ENCODE measurements at regions not wholly inside any gene's neighbourhood (a gene's known extent, or its start where the extent isn't known, plus 50 kb on each side); places are given as distances from the start of the nearest gene placed in this dataset.

- H3K27ac ChIP-seq (ENCODE audit: extremely low read length, insufficient read depth, low read length), result no peak overlapping the region
- no peak for FAIRE-seq
- H3K9me3 ChIP-seq (ENCODE audit: low read length), result no peaks in the 10 kb centered on the region
- H3K9ac ChIP-seq (ENCODE audit: insufficient read depth, low read depth, low read length), result no peak overlapping the region
- DNase-seq (ENCODE audit: low spot score), result no peak
- TF ChIP-seq FOSL1 (CRISPR knock-in tag; IDR thresholded peaks at IDR 0.05; ENCODE audit: borderline replicate concordance) (no peak), ATF7 (IDR thresholded peaks at IDR 0.05) (no peak), ATF7 (CRISPR knock-in tag; IDR thresholded peaks at IDR 0.05) (no peak), PRPF4 (IDR thresholded peaks at IDR 0.05; ENCODE audit: low read depth, low read length, poor library complexity, severe bottlenecking) (no peak), ZNF121 (CRISPR knock-in tag; IDR thresholded peaks at IDR 0.05) (no peak), POGK (CRISPR knock-in tag; conservative IDR thresholded peaks at IDR 0.05) (no peak), ZBTB26 (CRISPR knock-in tag; IDR thresholded peaks at IDR 0.05; ENCODE audit: borderline replicate concordance) (no peak), MYNN (CRISPR knock-in tag; IDR thresholded peaks at IDR 0.05; ENCODE audit: low read depth) (no peak), ARNT (IDR thresholded peaks at IDR 0.05) (no peak), TARDBP (CRISPR knock-in tag; IDR thresholded peaks at IDR 0.05) (no peak), NPAS2 (CRISPR knock-in tag; IDR thresholded peaks at IDR 0.05; ENCODE audit: borderline replicate concordance) (no peak), ZNF800 (CRISPR knock-in tag; IDR thresholded peaks at IDR 0.05) (no peak), KLF13 (CRISPR knock-in tag; IDR thresholded peaks at IDR 0.05) (no peak), ZUFSP (CRISPR knock-in tag; IDR thresholded peaks at IDR 0.05; ENCODE audit: borderline replicate concordance) (no peak)
- H3K4me1 ChIP-seq (ENCODE audit: insufficient read depth, low read length), result no peaks in the 10 kb centered on the region
- POLR2A ChIA-PET, result no interaction called here
- BruUV-seq (replicated peaks), result no TSS peak
- H3K36me3 ChIP-seq (replicated peaks in 1 of 2; ENCODE audit: control insufficient read depth in 1 of 2, insufficient read depth in 2 of 2, low read length in 2 of 2), result no peaks in the 10 kb centered on the region
- no peaks in the 10 kb centered on the region; the same call in 1 of the 2 replicates for H4K20me1 ChIP-seq (ENCODE audit: insufficient read depth, low read length)
- ATAC-seq, result no peak
- no peaks in the 10 kb centered on the region for H3K79me2 ChIP-seq (ENCODE audit: insufficient read depth, low read length)
- in situ Hi-C loops (cut with HindIII; ENCODE audit: extremely low pct_ligation_motif_present, low pct_unique_long_range_greater_than_20kb) (no loop called here), intact Hi-C loops (cut with micrococcal nuclease; ENCODE audit: unreplicated experiment) (no loop called here)
- peaks cover 0 to 1% of the 10 kb centered on the region in 2 experiments; a peak in 1 of 5 replicates for H3K27me3 ChIP-seq (ENCODE audit: control insufficient read depth in 1 of 2, insufficient read depth in 2 of 2, low read length in 2 of 2)
- WGBS (ENCODE audit: low lambda C conversion rate), result 31% methylated on average over 6 of the region's 6 CpGs
- CTCF ChIA-PET (ENCODE audit: low intra/inter-chr PET ratio, low total read pairs), result no interaction called here
- no peak overlapping the region for H2AFZ ChIP-seq (ENCODE audit: low read length)
- H3K4me2 ChIP-seq (ENCODE audit: low read depth, low read length), result no peak overlapping the region
- no peak overlapping the region for H3K4me3 ChIP-seq (replicated peaks in 1 of 3; ENCODE audit: insufficient read depth in 1 of 3, low read depth in 2 of 3, low read length in 3 of 3)
Observed at GRCh38 chr2:234375176-234375880, 121.6 kb downstream of the ARL4C start.

Measured in HepG2 (cell line).